SK-N-SH treated with all-trans-retinoic acid at 6 μM for 48 hours (cell line): ENCODE measurements at regions not wholly inside any gene's neighbourhood (a gene's known extent, or its start where the extent isn't known, plus 50 kb on each side); places are given as distances from the start of the nearest gene placed in this dataset.

Experiments
- ARNTL ChIP-seq: fragments of 450-650 bp; formaldehyde crosslinking; IDR thresholded peaks from 2 replicates; pipeline ENCODE4 v1.5.0; 2020; ENCODE audit warnings: low read depth, mild to moderate bottlenecking, moderate library complexity, borderline replicate concordance
- CREB5 ChIP-seq: fragments of 250-450 bp; sonication (Bioruptor Pico); IDR thresholded peaks from 2 replicates; pipeline ENCODE4 v1.5.1; 2020; ENCODE audit warnings: low read depth, mild to moderate bottlenecking, moderate library complexity
- CSRNP3 ChIP-seq: fragments of 250-450 bp; sonication (Bioruptor Pico); IDR thresholded peaks from 2 replicates; pipeline ENCODE4 v1.5.1; 2021; ENCODE audit warnings: mild to moderate bottlenecking, moderate library complexity
- OSR1 ChIP-seq: fragments of 250-450 bp; sonication (Bioruptor Pico); IDR thresholded peaks from 2 replicates; pipeline ENCODE4 v1.8.0; 2022; ENCODE audit warnings: moderate library complexity, mild to moderate bottlenecking, inconsistent platforms
- RARB ChIP-seq: fragments of 250-450 bp; sonication (Bioruptor Pico); IDR thresholded peaks from 2 replicates; pipeline ENCODE4 v1.8.0; 2021; ENCODE audit warnings: mild to moderate bottlenecking, moderate library complexity
- TOX ChIP-seq: fragments of 250-450 bp; sonication (Bioruptor Pico); IDR thresholded peaks from 2 replicates; pipeline ENCODE4 v1.8.0; 2021; ENCODE audit warnings: mild to moderate bottlenecking, moderate library complexity, borderline replicate concordance
- TSHZ2 ChIP-seq: fragments of 250-450 bp; sonication (Bioruptor Pico); IDR thresholded peaks from 2 replicates; pipeline ENCODE4 v1.5.0; 2020; ENCODE audit warnings: mild to moderate bottlenecking, moderate library complexity
- ZFP30 ChIP-seq: fragments of 450-650 bp; formaldehyde crosslinking; IDR thresholded peaks from 2 replicates; pipeline ENCODE4 v1.5.0; 2022; ENCODE audit warnings: mild to moderate bottlenecking, moderate library complexity

GRCh38 chr16:86272744-86273143 lies 237.6 kb upstream of the FOXF1 start:
- TF ChIP-seq ARNTL (CRISPR knock-in tag): no peak
- no peak for TF ChIP-seq OSR1 (CRISPR knock-in tag)
- TF ChIP-seq CSRNP3 (CRISPR knock-in tag): no peak
- no peak for TF ChIP-seq ZFP30 (CRISPR knock-in tag)
- no peak for TF ChIP-seq CREB5 (CRISPR knock-in tag)
- no peak for TF ChIP-seq TOX (CRISPR knock-in tag)
- TF ChIP-seq RARB (CRISPR knock-in tag): no peak
- no peak for TF ChIP-seq TSHZ2 (CRISPR knock-in tag)
